ENCODE measurements at regions not wholly inside any gene's neighbourhood (a gene's known extent, or its start where the extent isn't known, plus 50 kb on each side); places are given as distances from the start of the nearest gene placed in this dataset.

DNA sequence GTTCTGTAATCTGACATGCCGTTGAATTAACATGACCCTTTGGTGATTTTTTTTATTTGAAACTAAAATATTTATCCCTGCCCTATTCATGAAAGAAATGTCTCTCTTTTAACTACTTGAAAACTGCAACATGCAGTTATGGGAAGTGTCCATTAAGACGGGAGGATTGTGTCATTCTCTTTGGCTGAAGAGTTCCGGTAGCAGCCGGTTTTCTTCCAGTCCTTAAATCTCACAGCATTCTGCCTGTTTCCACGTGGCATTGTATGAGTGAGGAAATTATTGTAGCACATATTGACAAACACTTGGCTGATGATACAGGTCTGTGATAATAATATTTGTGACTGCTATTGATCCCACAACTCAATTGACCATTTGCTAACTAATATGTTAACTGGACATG is 509.6 kb upstream of the POU3F3 start:
- no peaks in the 10 kb centered on the region for H3K4me1 ChIP-seq (ENCODE audit: low read depth, poor library complexity, severe bottlenecking)
- H3K9ac ChIP-seq = no peak overlapping the region
- H4K20me1 ChIP-seq (ENCODE audit: insufficient read depth) = no peaks in the 10 kb centered on the region
- H3K79me2 ChIP-seq (ENCODE audit: insufficient read depth, low read depth) = no peaks in the 10 kb centered on the region
- H3K27ac ChIP-seq = no peak overlapping the region
- no peak overlapping the region for H2AFZ ChIP-seq (ENCODE audit: low read depth)
- no peak overlapping the region for H3K4me2 ChIP-seq
- TF ChIP-seq, protein P1, sequence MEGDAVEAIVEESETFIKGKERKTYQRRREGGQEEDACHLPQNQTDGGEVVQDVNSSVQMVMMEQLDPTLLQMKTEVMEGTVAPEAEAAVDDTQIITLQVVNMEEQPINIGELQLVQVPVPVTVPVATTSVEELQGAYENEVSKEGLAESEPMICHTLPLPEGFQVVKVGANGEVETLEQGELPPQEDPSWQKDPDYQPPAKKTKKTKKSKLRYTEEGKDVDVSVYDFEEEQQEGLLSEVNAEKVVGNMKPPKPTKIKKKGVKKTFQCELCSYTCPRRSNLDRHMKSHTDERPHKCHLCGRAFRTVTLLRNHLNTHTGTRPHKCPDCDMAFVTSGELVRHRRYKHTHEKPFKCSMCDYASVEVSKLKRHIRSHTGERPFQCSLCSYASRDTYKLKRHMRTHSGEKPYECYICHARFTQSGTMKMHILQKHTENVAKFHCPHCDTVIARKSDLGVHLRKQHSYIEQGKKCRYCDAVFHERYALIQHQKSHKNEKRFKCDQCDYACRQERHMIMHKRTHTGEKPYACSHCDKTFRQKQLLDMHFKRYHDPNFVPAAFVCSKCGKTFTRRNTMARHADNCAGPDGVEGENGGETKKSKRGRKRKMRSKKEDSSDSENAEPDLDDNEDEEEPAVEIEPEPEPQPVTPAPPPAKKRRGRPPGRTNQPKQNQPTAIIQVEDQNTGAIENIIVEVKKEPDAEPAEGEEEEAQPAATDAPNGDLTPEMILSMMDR (conservative IDR thresholded peaks at IDR 0.05; ENCODE audit: low read depth, low read length) = no peak
- no peaks in the 10 kb centered on the region for H3K36me3 ChIP-seq (ENCODE audit: insufficient read depth)
- no peaks in the 10 kb centered on the region for H3K27me3 ChIP-seq (ENCODE audit: insufficient read depth, low read depth)
- no peak overlapping the region for H3K4me3 ChIP-seq (IDR thresholded peaks at IDR 0.05; ENCODE audit: insufficient read depth, low read depth, low read length)

DNA sequence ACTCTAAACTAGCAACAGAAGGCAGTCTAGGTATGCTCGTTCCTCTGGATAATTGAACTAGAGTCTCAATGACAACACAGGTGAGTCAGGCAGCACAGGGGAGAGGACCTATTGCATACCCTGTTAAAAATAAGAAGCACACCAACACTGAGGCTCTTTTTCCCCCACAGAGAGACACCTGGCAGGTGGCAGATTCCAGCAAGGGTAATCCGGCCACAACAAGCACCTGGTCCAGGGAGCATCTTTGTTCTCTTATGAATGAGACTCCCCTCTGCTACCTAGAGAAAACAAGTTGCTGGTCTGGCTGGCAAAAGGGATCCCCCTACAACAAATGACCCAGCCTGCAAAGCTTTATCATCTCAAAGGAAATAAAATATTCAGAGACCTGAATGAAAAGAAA is 508.9 kb upstream of the POU3F3 start:
- Histone ChIP-seq H3K4me2 (no peak overlapping the region), H3K27ac (no peak overlapping the region), H3K4me1 (ENCODE audit: low read depth, poor library complexity, severe bottlenecking) (no peaks in the 10 kb centered on the region), H3K4me3 (IDR thresholded peaks at IDR 0.05; ENCODE audit: insufficient read depth, low read depth, low read length) (no peak overlapping the region), H3K36me3 (ENCODE audit: insufficient read depth) (no peaks in the 10 kb centered on the region), H4K20me1 (ENCODE audit: insufficient read depth) (no peaks in the 10 kb centered on the region), H3K27me3 (ENCODE audit: insufficient read depth, low read depth) (no peaks in the 10 kb centered on the region), H2AFZ (ENCODE audit: low read depth) (no peak overlapping the region), H3K79me2 (ENCODE audit: insufficient read depth, low read depth) (no peaks in the 10 kb centered on the region), H3K9ac (no peak overlapping the region)
- TF ChIP-seq, protein P1 (conservative IDR thresholded peaks at IDR 0.05; ENCODE audit: low read depth, low read length) = no peak

DNA sequence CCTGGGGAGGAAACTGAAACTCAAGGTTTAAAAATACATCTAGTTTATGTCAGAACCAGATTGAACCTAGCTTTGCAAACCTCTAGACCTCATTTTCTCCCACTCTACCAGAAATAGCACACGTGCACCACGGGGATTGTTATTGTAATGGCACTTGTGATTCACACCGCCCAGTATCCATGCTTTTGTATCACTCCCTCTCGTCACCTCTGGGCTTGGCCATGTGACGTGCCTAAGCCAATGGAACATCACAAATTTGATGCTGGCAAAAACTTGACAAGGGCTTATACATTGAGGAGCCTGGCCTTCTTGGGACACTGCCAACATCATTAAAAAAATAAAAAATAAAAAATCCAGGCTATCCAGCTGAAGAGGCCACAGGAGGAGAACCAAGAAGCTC is 495.8 kb upstream of the POU3F3 start:
- Histone ChIP-seq H3K36me3 (ENCODE audit: insufficient read depth) (no peaks in the 10 kb centered on the region), H3K9ac (no peak overlapping the region), H3K27me3 (ENCODE audit: insufficient read depth, low read depth) (no peaks in the 10 kb centered on the region), H3K27ac (no peak overlapping the region), H3K4me3 (IDR thresholded peaks at IDR 0.05; ENCODE audit: insufficient read depth, low read depth, low read length) (no peak overlapping the region), H2AFZ (ENCODE audit: low read depth) (no peak overlapping the region), H3K79me2 (ENCODE audit: insufficient read depth, low read depth) (no peaks in the 10 kb centered on the region), H3K4me1 (ENCODE audit: low read depth, poor library complexity, severe bottlenecking) (no peaks in the 10 kb centered on the region), H4K20me1 (ENCODE audit: insufficient read depth) (no peaks in the 10 kb centered on the region), H3K4me2 (no peak overlapping the region)
- TF ChIP-seq, protein P1 (conservative IDR thresholded peaks at IDR 0.05; ENCODE audit: low read depth, low read length) = no peak

DNA sequence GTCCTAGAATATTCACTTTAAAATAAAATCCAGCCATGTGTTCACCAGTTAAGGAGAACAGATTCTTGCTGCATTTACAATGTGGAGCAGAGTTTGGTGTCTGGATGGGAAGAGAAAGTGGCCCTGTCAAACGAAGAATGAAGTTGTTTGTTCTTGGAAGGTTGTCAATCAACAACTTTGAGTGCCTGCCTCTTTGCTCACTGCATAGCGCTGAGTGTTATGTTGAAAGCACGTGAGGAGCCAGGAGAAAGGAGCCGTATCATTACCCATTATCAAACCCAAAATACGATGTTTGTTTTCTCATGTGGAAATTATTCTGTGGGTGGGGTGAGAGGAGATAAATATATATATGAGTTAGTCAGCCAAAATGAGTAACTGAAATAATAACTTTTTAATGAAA is 492.5 kb upstream of the POU3F3 start:
- TF ChIP-seq, protein P1 (conservative IDR thresholded peaks at IDR 0.05; ENCODE audit: low read depth, low read length) = no peak

More for the DNA sequence above, 492.5 kb upstream of the POU3F3 start:
- Histone ChIP-seq H4K20me1 (ENCODE audit: insufficient read depth) (no peaks in the 10 kb centered on the region), H3K4me2 (no peak overlapping the region), H3K9ac (no peak overlapping the region), H2AFZ (ENCODE audit: low read depth) (no peak overlapping the region), H3K4me3 (IDR thresholded peaks at IDR 0.05; ENCODE audit: insufficient read depth, low read depth, low read length) (no peak overlapping the region), H3K4me1 (ENCODE audit: low read depth, poor library complexity, severe bottlenecking) (no peaks in the 10 kb centered on the region), H3K27ac (no peak overlapping the region), H3K27me3 (ENCODE audit: insufficient read depth, low read depth) (no peaks in the 10 kb centered on the region), H3K79me2 (ENCODE audit: insufficient read depth, low read depth) (no peaks in the 10 kb centered on the region), H3K36me3 (ENCODE audit: insufficient read depth) (no peaks in the 10 kb centered on the region)
